ENCODE measurements at regions not wholly inside any gene's neighbourhood (a gene's known extent, or its start where the extent isn't known, plus 50 kb on each side); places are given as distances from the start of the nearest gene placed in this dataset.

DNA sequence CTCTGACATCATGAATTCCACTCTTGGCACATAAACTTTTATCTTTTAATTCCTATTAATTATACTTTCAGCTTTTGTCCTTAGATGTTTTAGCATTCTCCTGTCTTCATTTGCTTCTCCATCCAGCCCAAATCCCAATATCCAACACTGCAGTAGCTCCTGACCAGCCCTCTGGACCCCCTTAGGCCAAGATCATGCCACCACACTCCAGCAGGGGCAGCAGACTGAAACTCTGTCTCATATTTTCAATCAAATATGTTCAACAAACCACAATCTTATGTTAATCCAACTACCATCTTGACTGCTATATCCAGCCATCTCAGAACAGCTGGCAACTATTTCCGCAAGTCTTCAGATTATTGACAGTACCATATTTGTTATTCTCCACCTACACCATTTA, 315.8 kb upstream of the ROBO2 start:
- no peaks in the 10 kb centered on the region for H3K4me1 ChIP-seq (ENCODE audit: control insufficient read depth in 1 of 2, insufficient read depth in 2 of 2, low read length in 2 of 2)
- H3K27me3 ChIP-seq (ENCODE audit: control insufficient read depth in 2 of 2, insufficient read depth in 2 of 2, low read length in 2 of 2), result no peaks in the 10 kb centered on the region
- Mint-ChIP-seq H3K27ac (no peak overlapping the region), H3K4me3 (no peak overlapping the region), H3K36me3 (no peaks in the 10 kb centered on the region), H3K4me1 (no peaks in the 10 kb centered on the region), H3K9me3 (peaks cover 0 to 12% (median 0%) of the 10 kb centered on the region in 7 donors), H3K27me3 (ENCODE audit: low read depth in 3 of 3) (no peaks in the 10 kb centered on the region)
- H2AFZ ChIP-seq (ENCODE audit: insufficient read depth, low read depth, low read length, poor library complexity, severe bottlenecking), result no peak overlapping the region
- H3K9me3 ChIP-seq (replicated peaks in 1 of 2; ENCODE audit: control insufficient read depth in 1 of 2, insufficient read depth in 1 of 2, low read length in 2 of 2), result no peaks in the 10 kb centered on the region
- WGBS (ENCODE audit: insufficient coverage), result 100% methylated on average over 1 of the region's 1 CpG
- H3K36me3 ChIP-seq (replicated peaks in 1 of 2; ENCODE audit: control insufficient read depth in 1 of 2, insufficient read depth in 2 of 2, low read length in 2 of 2), result no peaks in the 10 kb centered on the region
- no peak overlapping the region for H3K4me3 ChIP-seq (replicated peaks in 1 of 3; ENCODE audit: low read depth in 2 of 3, low read length in 3 of 3)
- intact Hi-C loops (cut with micrococcal nuclease), result no loop called here
- no peak overlapping the region for H3K27ac ChIP-seq (ENCODE audit: low read depth in 1 of 2, low read length in 2 of 2)
- no peak for DNase-seq
- H3K4me2 ChIP-seq (replicated peaks; ENCODE audit: extremely low read depth, low read length, poor library complexity, severe bottlenecking), result no peak overlapping the region
- no peaks in the 10 kb centered on the region for H3K79me2 ChIP-seq (ENCODE audit: insufficient read depth, low read length)
- TF ChIP-seq, protein P1, sequence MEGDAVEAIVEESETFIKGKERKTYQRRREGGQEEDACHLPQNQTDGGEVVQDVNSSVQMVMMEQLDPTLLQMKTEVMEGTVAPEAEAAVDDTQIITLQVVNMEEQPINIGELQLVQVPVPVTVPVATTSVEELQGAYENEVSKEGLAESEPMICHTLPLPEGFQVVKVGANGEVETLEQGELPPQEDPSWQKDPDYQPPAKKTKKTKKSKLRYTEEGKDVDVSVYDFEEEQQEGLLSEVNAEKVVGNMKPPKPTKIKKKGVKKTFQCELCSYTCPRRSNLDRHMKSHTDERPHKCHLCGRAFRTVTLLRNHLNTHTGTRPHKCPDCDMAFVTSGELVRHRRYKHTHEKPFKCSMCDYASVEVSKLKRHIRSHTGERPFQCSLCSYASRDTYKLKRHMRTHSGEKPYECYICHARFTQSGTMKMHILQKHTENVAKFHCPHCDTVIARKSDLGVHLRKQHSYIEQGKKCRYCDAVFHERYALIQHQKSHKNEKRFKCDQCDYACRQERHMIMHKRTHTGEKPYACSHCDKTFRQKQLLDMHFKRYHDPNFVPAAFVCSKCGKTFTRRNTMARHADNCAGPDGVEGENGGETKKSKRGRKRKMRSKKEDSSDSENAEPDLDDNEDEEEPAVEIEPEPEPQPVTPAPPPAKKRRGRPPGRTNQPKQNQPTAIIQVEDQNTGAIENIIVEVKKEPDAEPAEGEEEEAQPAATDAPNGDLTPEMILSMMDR (IDR thresholded peaks at IDR 0.05), result no peak
- H4K20me1 ChIP-seq (ENCODE audit: insufficient read depth, low read length), result no peaks in the 10 kb centered on the region
- H3K9ac ChIP-seq (ENCODE audit: insufficient read depth, low read length, poor library complexity, severe bottlenecking), result no peak overlapping the region

DNA sequence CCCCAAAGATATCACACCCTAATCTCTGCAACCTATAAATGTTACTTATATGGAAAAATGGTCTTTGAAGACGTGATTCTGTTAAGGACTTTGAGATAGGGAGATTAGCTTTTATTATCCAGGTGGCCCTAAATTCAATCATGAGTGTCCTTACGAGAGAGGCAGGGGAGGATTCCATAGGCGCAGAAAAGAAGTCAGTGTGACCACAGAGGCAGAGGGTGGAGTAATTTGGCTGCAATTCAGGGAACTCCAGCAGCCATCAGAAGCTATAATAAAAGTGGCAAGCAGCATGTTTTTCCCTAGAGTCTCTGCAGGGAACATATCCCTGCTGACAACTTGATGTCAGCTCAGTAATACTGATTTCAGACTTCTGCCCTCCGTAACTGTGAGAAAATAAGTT, 315.2 kb upstream of the ROBO2 start:
- H3K9me3 ChIP-seq (replicated peaks in 1 of 2; ENCODE audit: control insufficient read depth in 1 of 2, insufficient read depth in 1 of 2, low read length in 2 of 2), result no peaks in the 10 kb centered on the region
- H3K4me2 ChIP-seq (replicated peaks; ENCODE audit: extremely low read depth, low read length, poor library complexity, severe bottlenecking), result no peak overlapping the region
- H3K4me3 Mint-ChIP-seq, result no peak overlapping the region
- H3K27me3 Mint-ChIP-seq (ENCODE audit: low read depth in 3 of 3), result no peaks in the 10 kb centered on the region
- intact Hi-C loops (cut with micrococcal nuclease), result no loop called here
- no peak overlapping the region for H3K9ac ChIP-seq (ENCODE audit: insufficient read depth, low read length, poor library complexity, severe bottlenecking)
- DNase-seq, result no peak
- 56% methylated on average over 2 of the region's 4 CpGs for WGBS (ENCODE audit: insufficient coverage)
- H3K36me3 ChIP-seq (replicated peaks in 1 of 2; ENCODE audit: control insufficient read depth in 1 of 2, insufficient read depth in 2 of 2, low read length in 2 of 2), result no peaks in the 10 kb centered on the region
- H3K27ac Mint-ChIP-seq, result no peak overlapping the region
- no peak overlapping the region for H3K4me3 ChIP-seq (replicated peaks in 1 of 3; ENCODE audit: low read depth in 2 of 3, low read length in 3 of 3)
- H3K27me3 ChIP-seq (ENCODE audit: control insufficient read depth in 2 of 2, insufficient read depth in 2 of 2, low read length in 2 of 2), result no peaks in the 10 kb centered on the region
- TF ChIP-seq, protein P1 (IDR thresholded peaks at IDR 0.05), result no peak
- no peaks in the 10 kb centered on the region for H4K20me1 ChIP-seq (ENCODE audit: insufficient read depth, low read length)
- no peaks in the 10 kb centered on the region for H3K36me3 Mint-ChIP-seq
- H3K4me1 ChIP-seq (ENCODE audit: control insufficient read depth in 1 of 2, insufficient read depth in 2 of 2, low read length in 2 of 2), result no peaks in the 10 kb centered on the region
- no peak overlapping the region for H3K27ac ChIP-seq (ENCODE audit: low read depth in 1 of 2, low read length in 2 of 2)
- H3K79me2 ChIP-seq (ENCODE audit: insufficient read depth, low read length), result no peaks in the 10 kb centered on the region
- H3K4me1 Mint-ChIP-seq, result no peaks in the 10 kb centered on the region
- H3K9me3 Mint-ChIP-seq, result peaks cover 0 to 12% (median 0%) of the 10 kb centered on the region in 7 donors
- H2AFZ ChIP-seq (ENCODE audit: insufficient read depth, low read depth, low read length, poor library complexity, severe bottlenecking), result no peak overlapping the region
